Endothelial cell of umbilical vein (primary cell): ENCODE measurements at regions not wholly inside any gene's neighbourhood (a gene's known extent, or its start where the extent isn't known, plus 50 kb on each side); places are given as distances from the start of the nearest gene placed in this dataset.

ENCODE experiments used
- BruUV-seq: library from RNA; stranded (reverse); fragments of 400-500 nt; replicated peaks from 2 replicates; lab custom pipeline; 2021; lab: Mats Ljungman, UMichigan
- CTCF ChIA-PET: fragments of 300-600, 350-600 bp; sonication (Branson Sonifier 250); formaldehyde crosslinking; loops from one replicate; lab custom pipeline; 2021; ENCODE audit warnings: antibody characterized with exemption, inconsistent platforms; lab: Charles Lee
- POLR2A ChIA-PET: fragments of 300-600, 350-600 bp; sonication (Branson Sonifier 250); formaldehyde crosslinking; loops from one replicate; lab custom pipeline; 2021; ENCODE audit warnings: antibody characterized with exemption, inconsistent platforms; lab: Charles Lee
- DNase-seq: peaks from one replicate; pipeline ENCODE4 v3.0.0-alpha.2; 2011; ENCODE audit warnings: low read depth, low spot score
- FAIRE-seq: peaks from 2 replicates; lab custom pipeline; 2011; peaks lifted over from hg19 to GRCh38; lab: Jason Lieb, UNC
- H2AFZ ChIP-seq: 2 replicates; pipeline ENCODE4 v1.6.0; 2012; ENCODE audit warnings: low read depth, low read length, control low read depth, inconsistent platforms
- H3K27ac ChIP-seq: 2 replicates; pipeline ENCODE4 v1.5.1; 2011; ENCODE audit warnings: low read depth, mild to moderate bottlenecking, control low read depth, low read length, moderate library complexity; ENCODE audit not compliant: insufficient read depth
- H3K27me3 ChIP-seq, 2 experiments: 2 replicates each; pipeline versions ENCODE4 v1.6.0 to v1.6.1; 2011; ENCODE audit warnings: low read length in 2 of 2, mixed read lengths in 1 of 2; ENCODE audit not compliant: control insufficient read depth in 2 of 2, insufficient read depth in 2 of 2
- H3K36me3 ChIP-seq, 2 experiments: 2 replicates in 1 of 2; 3 replicates in 1 of 2; pipeline ENCODE4 v1.5.1; 2011; ENCODE audit warnings: low read length in 2 of 2, mild to moderate bottlenecking in 1 of 2, moderate library complexity in 1 of 2; ENCODE audit not compliant: control insufficient read depth in 2 of 2, insufficient read depth in 2 of 2; ENCODE audit errors: extremely low read depth in 1 of 2
- H3K4me1 ChIP-seq: 3 replicates; pipeline ENCODE4 v1.5.1; 2011; ENCODE audit warnings: mild to moderate bottlenecking, low read length; ENCODE audit not compliant: control insufficient read depth, insufficient read depth; ENCODE audit errors: extremely low read depth
- H3K4me2 ChIP-seq: 2 replicates; pipeline ENCODE4 v1.6.1; 2011; ENCODE audit warnings: low read length, control low read depth, mixed read lengths; ENCODE audit not compliant: insufficient read depth
- H3K4me3 ChIP-seq, 3 experiments: fragments of 200-600 bp in 1 of 3; sonication (generic), shearing (Covaris generic) in 1 of 3; replicated peaks in 1 of 3; 2 replicates each; pipeline ENCODE4 v1.5.1; 2011 to 2016; ENCODE audit warnings: control low read depth in 3 of 3, low read length in 3 of 3, mild to moderate bottlenecking in 2 of 3, inconsistent platforms in 1 of 3, low read depth in 1 of 3, moderate library complexity in 1 of 3; ENCODE audit not compliant: insufficient read depth in 1 of 3
- H3K79me2 ChIP-seq: 2 replicates; pipeline ENCODE4 v1.6.0; 2012; ENCODE audit warnings: low read length, inconsistent platforms; ENCODE audit not compliant: control insufficient read depth, insufficient read depth
- H3K9ac ChIP-seq: replicated peaks from 2 replicates; pipeline ENCODE3; 2011; ENCODE audit warnings: low read length, control low read depth; ENCODE audit not compliant: insufficient read depth; ENCODE audit errors: extremely low read depth
- H3K9me1 ChIP-seq: replicated peaks from 3 replicates; pipeline ENCODE4 v1.6.0; 2011; ENCODE audit warnings: mild to moderate bottlenecking, low read length; ENCODE audit not compliant: control insufficient read depth, insufficient read depth; ENCODE audit errors: extremely low read depth
- H3K9me3 ChIP-seq: replicated peaks from 2 replicates; pipeline ENCODE4 v1.5.1; 2012; ENCODE audit warnings: low read length, inconsistent platforms; ENCODE audit not compliant: control insufficient read depth, insufficient read depth
- H4K20me1 ChIP-seq: replicated peaks from 2 replicates; pipeline ENCODE3; 2011; ENCODE audit warnings: mild to moderate bottlenecking, low read length; ENCODE audit not compliant: control insufficient read depth, insufficient read depth; ENCODE audit errors: extremely low read depth
- FOS ChIP-seq: IDR thresholded peaks from 2 replicates; pipeline ENCODE4 v1.6.1; 2011; ENCODE audit warnings: mild to moderate bottlenecking, low read length, moderate library complexity, borderline replicate concordance; ENCODE audit not compliant: insufficient read depth
- JUN ChIP-seq: IDR thresholded peaks from 2 replicates; pipeline ENCODE4 v1.6.1; 2011; ENCODE audit warnings: borderline replicate concordance, low read depth; ENCODE audit not compliant: insufficient read length, insufficient read depth
- MYC ChIP-seq: IDR thresholded peaks from one replicate; pipeline ENCODE4 v1.6.1; 2011; ENCODE audit warnings: mild to moderate bottlenecking, low read depth, low read length
- POLR2A ChIP-seq: IDR thresholded peaks from 2 replicates; pipeline ENCODE4 v1.6.1; 2012; ENCODE audit warnings: low read depth, mild to moderate bottlenecking, control low read depth, low read length
- POLR2AphosphoS5 ChIP-seq: IDR thresholded peaks from 2 replicates; pipeline ENCODE4 v1.6.1; 2012; ENCODE audit warnings: low read depth, mild to moderate bottlenecking, control low read depth, low read length, moderate library complexity; ENCODE audit not compliant: insufficient read depth
- dilution Hi-C: fragments of 300-500 bp; cut with MboI; formaldehyde crosslinking; loops from one replicate; pipeline ENCODE4 v1.15.0; 2019; ENCODE audit warnings: low sequenced_read_pairs; ENCODE audit not compliant: extremely low pct_ligation_motif_present
- intact Hi-C: fragments of 100-400 bp; cut with micrococcal nuclease; formaldehyde crosslinking; loops from one replicate; pipeline ENCODE4 v1.10.0; 2022
- TF ChIP-seq, protein P1 (sequence below): IDR thresholded peaks from 2 replicates; pipeline ENCODE4 v1.6.1; 2011; ENCODE audit not compliant: insufficient read depth, insufficient read length

DNA sequence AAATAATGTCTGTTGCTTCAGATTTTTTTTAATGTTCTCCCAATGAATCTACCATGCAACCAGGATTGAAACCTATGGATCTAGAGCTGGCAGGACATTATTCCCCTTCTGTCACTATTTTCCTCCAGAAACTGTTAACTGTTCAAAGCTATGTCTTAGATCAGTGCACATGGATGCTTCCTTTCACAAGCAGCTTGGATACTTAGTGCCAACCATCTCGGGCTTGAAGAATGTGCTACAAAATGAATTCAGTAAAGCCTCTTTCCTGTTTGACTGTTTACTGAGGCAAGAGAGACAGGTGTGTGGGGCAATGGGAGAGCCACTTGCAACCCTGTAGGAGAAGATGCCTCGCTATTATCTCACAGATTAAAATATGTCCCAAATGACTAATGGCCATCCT is 774.8 kb downstream of the KCTD16 start:
- CTCF ChIA-PET: no interaction called here

GRCh38 chr5:144944936-144945335 is 774.3 kb downstream of the KCTD16 start:
- Histone ChIP-seq H3K4me1 (no peaks in the 10 kb centered on the region), H3K36me3 (no peaks in the 10 kb centered on the region), H3K79me2 (no peaks in the 10 kb centered on the region), H3K4me2 (no peak overlapping the region), H3K9me3 (no peaks in the 10 kb centered on the region), H4K20me1 (no peaks in the 10 kb centered on the region), H3K27me3 (no peaks in the 10 kb centered on the region), H3K9me1 (no peaks in the 10 kb centered on the region), H2AFZ (no peak overlapping the region), H3K27ac (no peak overlapping the region), H3K9ac (no peak overlapping the region), H3K4me3 (no peak overlapping the region)
- DNase-seq: no peak
- ChIA-PET POLR2A (no interaction called here), CTCF (no interaction called here)
- BruUV-seq: no TSS peak
- FAIRE-seq: no peak
- intact Hi-C loops: no loop called here
- TF ChIP-seq MYC: no peak
- TF ChIP-seq, protein P1, sequence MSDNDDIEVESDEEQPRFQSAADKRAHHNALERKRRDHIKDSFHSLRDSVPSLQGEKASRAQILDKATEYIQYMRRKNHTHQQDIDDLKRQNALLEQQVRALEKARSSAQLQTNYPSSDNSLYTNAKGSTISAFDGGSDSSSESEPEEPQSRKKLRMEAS: no peak
- no peak for TF ChIP-seq JUN
- TF ChIP-seq POLR2AphosphoS5: no peak
- TF ChIP-seq FOS: no peak
- dilution Hi-C loops: no loop called here

More for the DNA sequence above, 774.8 kb downstream of the KCTD16 start:
- FAIRE-seq (no peak), DNase-seq (no peak)
- dilution Hi-C loops: no loop called here
- Histone ChIP-seq H2AFZ (no peak overlapping the region), H3K27me3 (no peaks in the 10 kb centered on the region), H3K9me3 (no peaks in the 10 kb centered on the region), H3K9me1 (no peaks in the 10 kb centered on the region), H4K20me1 (no peaks in the 10 kb centered on the region), H3K4me3 (no peak overlapping the region), H3K9ac (no peak overlapping the region), H3K4me1 (no peaks in the 10 kb centered on the region), H3K4me2 (no peak overlapping the region), H3K36me3 (no peaks in the 10 kb centered on the region), H3K27ac (no peak overlapping the region), H3K79me2 (no peaks in the 10 kb centered on the region)
- BruUV-seq: no TSS peak
- no peak for TF ChIP-seq POLR2A
- TF ChIP-seq MYC: no peak
- TF ChIP-seq, protein P1: no peak
- no peak for TF ChIP-seq POLR2AphosphoS5
- no peak for TF ChIP-seq JUN
- intact Hi-C loops: no loop called here
- POLR2A ChIA-PET: no interaction called here
